ENCODE measurements at regions not wholly inside any gene's neighbourhood (a gene's known extent, or its start where the extent isn't known, plus 50 kb on each side); places are given as distances from the start of the nearest gene placed in this dataset.

DNA sequence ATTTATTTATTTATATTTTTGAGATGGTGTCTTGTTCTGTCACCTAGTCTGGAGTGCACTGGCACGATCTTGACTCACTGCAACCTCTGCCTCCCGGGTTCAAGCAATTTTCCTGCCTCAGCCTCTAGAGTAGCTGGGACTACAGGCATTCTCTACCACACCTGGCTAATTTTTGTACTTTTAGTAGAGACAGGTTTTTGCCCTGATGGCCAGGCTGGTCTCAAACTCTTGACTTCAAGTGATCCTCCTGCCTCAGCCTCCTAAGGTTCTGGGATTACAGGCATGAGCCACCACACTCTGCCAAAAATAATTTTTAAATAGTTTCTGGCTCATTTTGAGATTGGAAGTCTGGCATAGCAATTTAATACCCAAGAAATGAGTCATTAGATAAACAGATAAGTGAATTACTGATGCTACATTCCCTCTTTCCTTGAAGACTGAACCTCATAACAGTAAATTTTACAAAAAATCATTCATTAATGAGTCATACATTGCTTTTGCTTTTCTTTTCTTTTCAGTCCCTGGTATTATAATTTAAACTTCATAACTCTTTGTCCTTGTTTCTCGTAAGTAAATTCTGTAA is 881.6 kb upstream of the PIK3C3 start:
- H3K4me1 ChIP-seq = no peaks in the 10 kb centered on the region
- Mint-ChIP-seq H3K4me1 (no peaks in the 10 kb centered on the region), H3K36me3 (no peaks in the 10 kb centered on the region), H3K9me3 (no peaks in the 10 kb centered on the region), H3K4me3 (no peak overlapping the region), H3K27ac (no peak overlapping the region), H3K27me3 (ENCODE audit: insufficient read depth, low read depth) (no peaks in the 10 kb centered on the region)
- no peak overlapping the region for H3K9ac ChIP-seq
- no peak overlapping the region for H3K4me3 ChIP-seq
- no peak overlapping the region for H3K4me2 ChIP-seq
- no peaks in the 10 kb centered on the region for H3K9me3 ChIP-seq (ENCODE audit: low read depth)
- no peak overlapping the region for H3K27ac ChIP-seq
- DNase-seq (ENCODE audit: low spot score) = no peak
- H3F3A ChIP-seq (ENCODE audit: low read depth) = no peaks in the 10 kb centered on the region
- no peaks in the 10 kb centered on the region for H3K27me3 ChIP-seq
- no peaks in the 10 kb centered on the region for H3K36me3 ChIP-seq
- no peaks in the 10 kb centered on the region for H4K20me1 ChIP-seq (ENCODE audit: low read depth)
- TF ChIP-seq CTCF (IDR thresholded peaks at IDR 0.05) (no peak), EZH2phosphoT487 (IDR thresholded peaks at IDR 0.05) (no peak), EZH2 (IDR thresholded peaks at IDR 0.05) (no peak)
- H2AFZ ChIP-seq (replicated peaks) = no peak overlapping the region
- no peaks in the 10 kb centered on the region for H3K79me2 ChIP-seq (ENCODE audit: low read depth)

DNA sequence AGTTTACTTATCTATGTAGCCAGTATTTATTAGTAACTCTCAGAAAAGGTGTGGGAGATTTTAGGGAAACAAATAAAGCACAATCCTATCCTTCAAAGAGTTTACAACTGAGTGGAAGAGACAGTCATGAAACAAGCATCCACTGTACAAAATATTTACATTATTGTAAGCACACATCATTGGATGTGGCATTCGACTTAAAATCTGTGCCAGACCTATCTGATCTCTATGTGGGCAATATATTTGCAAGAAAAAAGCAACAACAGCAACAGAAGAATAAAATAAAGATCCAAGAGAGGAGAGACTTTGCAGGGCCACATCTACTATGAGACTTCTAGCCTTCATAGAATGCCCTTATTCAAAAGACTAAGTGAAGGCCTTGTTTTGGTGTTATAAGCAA is 882.1 kb upstream of the PIK3C3 start:
- no peak for DNase-seq (ENCODE audit: low spot score)
- no peaks in the 10 kb centered on the region for H3K4me1 Mint-ChIP-seq
- H3K36me3 Mint-ChIP-seq = no peaks in the 10 kb centered on the region
- H3K27ac Mint-ChIP-seq = no peak overlapping the region
- H3K4me3 Mint-ChIP-seq = no peak overlapping the region
- Histone ChIP-seq H3K4me2 (no peak overlapping the region), H3K27me3 (no peaks in the 10 kb centered on the region), H3K27ac (no peak overlapping the region), H3K9me3 (ENCODE audit: low read depth) (no peaks in the 10 kb centered on the region), H2AFZ (replicated peaks) (no peak overlapping the region), H3K4me3 (no peak overlapping the region), H3F3A (ENCODE audit: low read depth) (no peaks in the 10 kb centered on the region), H3K79me2 (ENCODE audit: low read depth) (no peaks in the 10 kb centered on the region), H3K36me3 (no peaks in the 10 kb centered on the region), H4K20me1 (ENCODE audit: low read depth) (no peaks in the 10 kb centered on the region), H3K9ac (no peak overlapping the region), H3K4me1 (no peaks in the 10 kb centered on the region)
- TF ChIP-seq CTCF (IDR thresholded peaks at IDR 0.05) (no peak), EZH2phosphoT487 (IDR thresholded peaks at IDR 0.05) (no peak), EZH2 (IDR thresholded peaks at IDR 0.05) (no peak)
- H3K9me3 Mint-ChIP-seq = no peaks in the 10 kb centered on the region
- no peaks in the 10 kb centered on the region for H3K27me3 Mint-ChIP-seq (ENCODE audit: insufficient read depth, low read depth)

DNA sequence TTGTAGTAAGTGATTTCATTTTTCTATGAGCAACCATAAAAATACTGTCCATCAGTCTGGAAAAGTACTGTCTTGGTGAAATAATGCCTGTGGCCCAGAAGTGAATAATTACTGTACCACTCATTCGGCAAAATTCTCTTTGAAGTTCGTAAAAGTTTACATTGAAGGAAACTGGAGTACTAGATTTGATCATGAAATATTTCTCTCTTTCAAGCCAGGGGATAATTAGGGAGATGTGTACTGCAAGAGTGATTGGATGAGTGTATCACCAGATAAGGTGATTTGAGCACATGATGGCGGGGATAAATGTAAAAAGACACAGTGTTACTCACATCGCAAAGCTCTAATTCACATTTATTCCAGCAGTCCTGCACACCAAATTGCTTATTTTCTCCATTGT is 883.2 kb upstream of the PIK3C3 start:
- no peak overlapping the region for H3K4me2 ChIP-seq
- H3F3A ChIP-seq (ENCODE audit: low read depth) = no peaks in the 10 kb centered on the region
- Mint-ChIP-seq H3K36me3 (no peaks in the 10 kb centered on the region), H3K27ac (no peak overlapping the region), H3K4me1 (no peaks in the 10 kb centered on the region), H3K9me3 (no peaks in the 10 kb centered on the region), H3K4me3 (no peak overlapping the region), H3K27me3 (ENCODE audit: insufficient read depth, low read depth) (no peaks in the 10 kb centered on the region)
- H3K36me3 ChIP-seq = no peaks in the 10 kb centered on the region
- no peaks in the 10 kb centered on the region for H3K27me3 ChIP-seq
- H3K9me3 ChIP-seq (ENCODE audit: low read depth) = no peaks in the 10 kb centered on the region
- no peak for DNase-seq (ENCODE audit: low spot score)
- no peaks in the 10 kb centered on the region for H3K4me1 ChIP-seq
- peak overlapping the region; percentile 70 for H2AFZ ChIP-seq (replicated peaks)
- no peak overlapping the region for H3K9ac ChIP-seq
- no peak overlapping the region for H3K4me3 ChIP-seq
- H3K79me2 ChIP-seq (ENCODE audit: low read depth) = no peaks in the 10 kb centered on the region
- no peak overlapping the region for H3K27ac ChIP-seq
- TF ChIP-seq EZH2phosphoT487 (IDR thresholded peaks at IDR 0.05) (no peak), CTCF (IDR thresholded peaks at IDR 0.05) (no peak), EZH2 (IDR thresholded peaks at IDR 0.05) (no peak)
- H4K20me1 ChIP-seq (ENCODE audit: low read depth) = no peaks in the 10 kb centered on the region
